HEK293 (cell line): ENCODE measurements at regions not wholly inside any gene's neighbourhood (a gene's known extent, or its start where the extent isn't known, plus 50 kb on each side); places are given as distances from the start of the nearest gene placed in this dataset.
A peak's percentile ranks its signal among the peaks of the same experiment; 100 is the strongest.

Experiments
- CTCF ChIA-PET: fragments of 350-600 bp; formaldehyde crosslinking; extraction: SDS; loops from one replicate; lab custom pipeline; 2021; ENCODE audit warnings: antibody characterized with exemption; lab: Yijun Ruan, JAX
- POLR2A ChIA-PET: fragments of 300-600 bp; formaldehyde crosslinking; extraction: SDS; loops from one replicate; lab custom pipeline; 2020; ENCODE audit warnings: antibody characterized with exemption, inconsistent platforms; lab: Yijun Ruan, JAX
- H3K27ac ChIP-seq: fragments of 200-500 bp; sonication (Bioruptor generic); 2 replicates; pipeline ENCODE4 v1.5.1; 2014; ENCODE audit warnings: low read depth, low read length, control low read depth, inconsistent platforms; ENCODE audit errors: extremely low read depth
- H3K36me3 ChIP-seq, 2 experiments: fragments of 200-500 bp in 1 of 2; sonication (Bioruptor generic) in 1 of 2; 1 replicate in 1 of 2; 2 replicates in 1 of 2; pipeline ENCODE4 v1.5.1; 2014 to 2017; ENCODE audit warnings: inconsistent platforms in 2 of 2, low read length in 2 of 2; ENCODE audit not compliant: control insufficient read depth in 2 of 2, insufficient read depth in 1 of 2
- H3K4me1 ChIP-seq: fragments of 200-500 bp; sonication (Bioruptor generic); 2 replicates; pipeline ENCODE4 v1.5.1; 2014; ENCODE audit warnings: mild to moderate bottlenecking, low read length, inconsistent platforms; ENCODE audit not compliant: control insufficient read depth, insufficient read depth
- H3K4me3 ChIP-seq: 2 replicates; pipeline ENCODE4 v1.5.1; 2011; ENCODE audit warnings: low read depth, mild to moderate bottlenecking, control low read depth, low read length, moderate library complexity
- H3K9me3 ChIP-seq: fragments of 200-500 bp; sonication (Bioruptor generic); 2 replicates; pipeline ENCODE4 v1.5.1; 2014; ENCODE audit warnings: low read depth, low read length, inconsistent platforms; ENCODE audit not compliant: control insufficient read depth, insufficient read depth
- PRDM2 ChIP-seq: fragments of 450-650 bp; formaldehyde crosslinking; IDR thresholded peaks from 2 replicates; pipeline ENCODE4 v1.5.1; 2016; ENCODE audit warnings: missing biosample characterization, missing genetic modification characterization, borderline replicate concordance
- SCRT2 ChIP-seq: fragments of 450-650 bp; formaldehyde crosslinking; IDR thresholded peaks from 2 replicates; pipeline ENCODE4 v1.5.1; 2016; ENCODE audit warnings: missing biosample characterization, missing genetic modification characterization
- SETDB1 ChIP-seq: IDR thresholded peaks from one replicate; pipeline ENCODE4 v1.6.1; 2017; ENCODE audit warnings: mild to moderate bottlenecking, low read length, moderate library complexity, mixed read lengths; ENCODE audit not compliant: insufficient read length
- ZIC2 ChIP-seq: fragments of 450-650 bp; formaldehyde crosslinking; IDR thresholded peaks from 2 replicates; pipeline ENCODE4 v1.5.1; 2016; ENCODE audit warnings: missing biosample characterization, missing genetic modification characterization
- ZNF133 ChIP-seq: fragments of 450-650 bp; formaldehyde crosslinking; IDR thresholded peaks from 2 replicates; pipeline ENCODE4 v1.5.1; 2016; ENCODE audit warnings: missing biosample characterization, missing genetic modification characterization
- ZNF280D ChIP-seq: fragments of 450-650 bp; formaldehyde crosslinking; IDR thresholded peaks from 2 replicates; pipeline ENCODE4 v1.5.1; 2016; ENCODE audit warnings: missing biosample characterization, missing genetic modification characterization
- TF ChIP-seq, protein P1 (sequence below): fragments of 450-650 bp; formaldehyde crosslinking; IDR thresholded peaks from 2 replicates; pipeline ENCODE4 v1.5.1; 2017; ENCODE audit warnings: missing biosample characterization, mild to moderate bottlenecking, missing genetic modification characterization, moderate library complexity

- no peaks in the 10 kb centered on the region for H3K4me1 ChIP-seq
- no peak overlapping the region for H3K27ac ChIP-seq
- CTCF ChIA-PET, result interaction anchor here (0.6 to 1.0 kb wide), 3 partner anchors 14 to 303 kb away, joined by 3 read pairs; no protein-coding TSS in a partner anchor
- H3K9me3 ChIP-seq, result no peaks in the 10 kb centered on the region
- no peaks in the 10 kb centered on the region for H3K36me3 ChIP-seq
- POLR2A ChIA-PET, result no interaction called here
- no peak overlapping the region for H3K4me3 ChIP-seq
- no peak for TF ChIP-seq SCRT2 (tag by site-specific recombination)
- TF ChIP-seq, protein P1, sequence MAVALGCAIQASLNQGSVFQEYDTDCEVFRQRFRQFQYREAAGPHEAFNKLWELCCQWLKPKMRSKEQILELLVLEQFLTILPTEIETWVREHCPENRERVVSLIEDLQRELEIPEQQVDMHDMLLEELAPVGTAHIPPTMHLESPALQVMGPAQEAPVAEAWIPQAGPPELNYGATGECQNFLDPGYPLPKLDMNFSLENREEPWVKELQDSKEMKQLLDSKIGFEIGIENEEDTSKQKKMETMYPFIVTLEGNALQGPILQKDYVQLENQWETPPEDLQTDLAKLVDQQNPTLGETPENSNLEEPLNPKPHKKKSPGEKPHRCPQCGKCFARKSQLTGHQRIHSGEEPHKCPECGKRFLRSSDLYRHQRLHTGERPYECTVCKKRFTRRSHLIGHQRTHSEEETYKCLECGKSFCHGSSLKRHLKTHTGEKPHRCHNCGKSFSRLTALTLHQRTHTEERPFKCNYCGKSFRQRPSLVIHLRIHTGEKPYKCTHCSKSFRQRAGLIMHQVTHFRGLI (tag by site-specific recombination), result no peak
Observed at GRCh38 chr1:38403667-38404066, 357.1 kb upstream of the POU3F1 start.

DNA sequence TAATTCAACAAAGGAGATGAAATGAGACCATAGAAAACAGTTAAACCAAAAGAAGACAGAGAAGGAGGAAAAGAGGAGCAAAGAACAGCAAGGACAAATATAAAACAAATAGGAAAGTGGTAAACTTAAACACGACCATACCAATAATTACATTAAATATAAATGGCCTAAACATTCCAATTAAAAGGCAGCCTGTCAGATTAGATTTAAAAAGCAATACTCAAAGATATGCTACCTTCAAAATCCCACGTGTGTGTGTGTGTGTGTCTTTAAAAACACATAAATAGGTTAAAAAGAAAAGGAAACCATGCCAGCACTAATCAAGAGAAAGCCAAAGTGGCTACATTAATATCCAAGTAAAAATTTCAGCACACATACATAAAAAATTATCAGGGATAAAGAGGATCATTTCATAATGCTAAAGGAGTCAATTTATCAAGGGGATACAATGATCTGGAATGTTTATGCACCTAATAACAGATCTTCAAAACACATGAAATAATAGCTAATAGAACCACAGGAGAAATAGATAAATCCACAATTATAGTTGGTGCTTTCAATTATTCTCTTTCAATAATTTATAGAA, 355.7 kb upstream of the POU3F1 start:
- H3K36me3 ChIP-seq, result no peaks in the 10 kb centered on the region
- no peaks in the 10 kb centered on the region for H3K4me1 ChIP-seq
- ChIA-PET POLR2A (no interaction called here), CTCF (no interaction called here)
- no peaks in the 10 kb centered on the region for H3K9me3 ChIP-seq
- TF ChIP-seq ZNF280D (tag by site-specific recombination), result no peak
- no peak for TF ChIP-seq ZNF133 (tag by site-specific recombination)
- no peak for TF ChIP-seq ZIC2 (tag by site-specific recombination)
- TF ChIP-seq PRDM2 (tag by site-specific recombination), result no peak
- peak; percentile 82 for TF ChIP-seq SETDB1
- no peak overlapping the region for H3K27ac ChIP-seq
- H3K4me3 ChIP-seq, result no peak overlapping the region

- no peak for TF ChIP-seq ZNF280D (tag by site-specific recombination)
- peak; percentile 96 for TF ChIP-seq SETDB1
- CTCF ChIA-PET, result no interaction called here
- Histone ChIP-seq H3K4me1 (no peaks in the 10 kb centered on the region), H3K4me3 (no peak overlapping the region), H3K36me3 (no peaks in the 10 kb centered on the region), H3K9me3 (peaks cover 2% of the 10 kb centered on the region), H3K27ac (no peak overlapping the region)
- POLR2A ChIA-PET, result no interaction called here
Observed at GRCh38 chr1:38396606-38397005, 350.0 kb upstream of the POU3F1 start.
